ENCODE measurements at regions not wholly inside any gene's neighbourhood (a gene's known extent, or its start where the extent isn't known, plus 50 kb on each side); places are given as distances from the start of the nearest gene placed in this dataset.

DNA sequence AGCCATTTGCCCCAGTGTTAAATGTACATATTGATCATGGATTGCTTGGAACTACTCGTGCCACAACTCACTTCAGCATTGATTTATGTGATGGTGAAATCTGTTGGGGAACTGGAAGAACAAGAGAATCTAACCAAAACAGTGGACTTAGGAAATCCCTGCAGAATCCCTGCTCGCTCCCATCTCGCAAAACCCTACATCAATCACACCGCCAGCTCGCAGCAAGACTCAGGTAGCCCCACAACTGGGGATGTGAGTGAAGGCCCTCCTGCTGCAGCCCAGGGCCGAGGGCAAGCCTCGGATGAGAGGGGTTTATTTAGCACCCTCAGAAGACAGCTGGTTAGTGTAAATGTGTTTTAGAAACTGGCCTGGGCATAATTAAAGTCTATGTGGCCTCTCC lies 171.6 kb downstream of the ANAPC1 start:
- TF ChIP-seq, protein P1, sequence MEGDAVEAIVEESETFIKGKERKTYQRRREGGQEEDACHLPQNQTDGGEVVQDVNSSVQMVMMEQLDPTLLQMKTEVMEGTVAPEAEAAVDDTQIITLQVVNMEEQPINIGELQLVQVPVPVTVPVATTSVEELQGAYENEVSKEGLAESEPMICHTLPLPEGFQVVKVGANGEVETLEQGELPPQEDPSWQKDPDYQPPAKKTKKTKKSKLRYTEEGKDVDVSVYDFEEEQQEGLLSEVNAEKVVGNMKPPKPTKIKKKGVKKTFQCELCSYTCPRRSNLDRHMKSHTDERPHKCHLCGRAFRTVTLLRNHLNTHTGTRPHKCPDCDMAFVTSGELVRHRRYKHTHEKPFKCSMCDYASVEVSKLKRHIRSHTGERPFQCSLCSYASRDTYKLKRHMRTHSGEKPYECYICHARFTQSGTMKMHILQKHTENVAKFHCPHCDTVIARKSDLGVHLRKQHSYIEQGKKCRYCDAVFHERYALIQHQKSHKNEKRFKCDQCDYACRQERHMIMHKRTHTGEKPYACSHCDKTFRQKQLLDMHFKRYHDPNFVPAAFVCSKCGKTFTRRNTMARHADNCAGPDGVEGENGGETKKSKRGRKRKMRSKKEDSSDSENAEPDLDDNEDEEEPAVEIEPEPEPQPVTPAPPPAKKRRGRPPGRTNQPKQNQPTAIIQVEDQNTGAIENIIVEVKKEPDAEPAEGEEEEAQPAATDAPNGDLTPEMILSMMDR (IDR thresholded peaks at IDR 0.05; ENCODE audit: borderline replicate concordance, extremely low read depth, low read length, poor library complexity, severe bottlenecking), result no peak
- TF ChIP-seq EZH2 (IDR thresholded peaks at IDR 0.05; ENCODE audit: borderline replicate concordance, low read depth, low read length, severe bottlenecking), result no peak
